ENCODE measurements at regions not wholly inside any gene's neighbourhood (a gene's known extent, or its start where the extent isn't known, plus 50 kb on each side); places are given as distances from the start of the nearest gene placed in this dataset.

DNA sequence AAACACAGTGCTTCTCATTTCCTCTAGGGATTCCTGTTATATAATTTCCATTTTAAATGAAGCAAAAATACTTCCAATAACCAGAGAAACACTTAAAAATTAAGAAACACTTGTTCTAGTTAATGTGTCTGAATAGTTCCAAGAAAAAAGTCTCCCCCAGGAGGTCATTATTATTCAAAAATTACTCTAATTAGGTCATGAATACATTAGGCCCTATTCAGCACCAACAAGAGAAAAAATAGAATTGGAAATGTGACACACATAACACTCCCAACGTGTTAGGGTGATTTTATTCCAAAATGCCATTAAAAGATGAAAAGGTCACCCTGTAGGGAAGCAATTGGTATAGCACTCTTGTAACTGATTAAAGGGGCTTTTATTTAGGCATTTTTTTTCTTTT lies 382.1 kb downstream of the TUSC7 start:
- no peak for DNase-seq

DNA sequence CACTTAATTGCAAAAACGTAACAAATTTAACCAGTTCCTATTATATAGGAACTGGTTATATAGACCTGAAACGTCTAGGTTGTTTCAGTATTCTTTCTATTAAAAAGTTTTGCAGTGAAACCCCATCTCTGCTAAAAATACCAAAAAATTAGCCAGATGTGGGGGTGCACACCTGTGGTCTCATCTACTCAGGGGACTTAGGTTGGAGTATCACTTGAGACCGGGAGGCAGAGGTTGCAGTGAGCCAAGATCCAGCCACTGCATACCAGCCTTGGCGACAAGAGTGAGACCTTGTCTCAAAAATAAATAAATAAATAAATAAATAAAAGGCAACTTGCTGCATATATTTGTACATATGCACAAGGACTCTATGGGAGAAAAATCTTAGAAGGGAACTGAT lies 387.0 kb downstream of the TUSC7 start:
- DNase-seq: no peak

DNA sequence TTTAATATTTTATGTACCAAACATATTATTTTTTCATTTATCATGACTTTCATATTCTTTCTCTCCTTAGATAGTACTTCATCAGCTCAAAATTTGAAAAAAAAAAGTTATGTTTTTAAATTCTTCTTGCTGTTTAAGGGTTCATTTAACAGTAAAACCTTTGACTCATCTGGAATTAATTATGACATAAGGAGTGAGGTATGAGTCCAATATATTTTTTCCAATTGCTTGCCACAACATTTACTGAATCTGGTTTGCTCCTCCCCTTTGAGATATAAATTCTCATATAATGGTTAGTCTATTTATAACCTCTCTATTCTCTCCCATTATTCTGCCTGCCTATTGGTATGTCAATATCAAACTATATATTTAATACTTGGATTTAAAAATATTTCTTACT lies 387.8 kb downstream of the TUSC7 start:
- DNase-seq: no peak

DNA sequence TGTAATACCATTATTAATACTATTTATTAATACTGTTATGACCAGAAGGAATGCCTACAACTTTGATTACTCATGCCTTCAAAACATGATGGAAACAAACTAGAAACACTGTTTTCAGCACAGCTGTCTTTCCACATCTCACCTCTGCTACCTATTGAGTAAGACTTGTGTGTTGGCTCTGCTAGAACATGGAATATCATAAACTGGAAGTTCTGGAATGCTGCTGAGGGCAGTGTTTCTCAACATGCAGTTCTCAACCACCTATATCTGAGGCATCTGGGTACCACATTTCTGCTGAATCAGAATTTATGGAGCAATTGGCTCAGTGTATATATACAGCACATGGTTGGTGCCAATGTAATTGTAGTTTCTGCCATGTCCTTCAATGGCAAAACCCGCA lies 392.1 kb downstream of the TUSC7 start:
- no peak for DNase-seq

DNA sequence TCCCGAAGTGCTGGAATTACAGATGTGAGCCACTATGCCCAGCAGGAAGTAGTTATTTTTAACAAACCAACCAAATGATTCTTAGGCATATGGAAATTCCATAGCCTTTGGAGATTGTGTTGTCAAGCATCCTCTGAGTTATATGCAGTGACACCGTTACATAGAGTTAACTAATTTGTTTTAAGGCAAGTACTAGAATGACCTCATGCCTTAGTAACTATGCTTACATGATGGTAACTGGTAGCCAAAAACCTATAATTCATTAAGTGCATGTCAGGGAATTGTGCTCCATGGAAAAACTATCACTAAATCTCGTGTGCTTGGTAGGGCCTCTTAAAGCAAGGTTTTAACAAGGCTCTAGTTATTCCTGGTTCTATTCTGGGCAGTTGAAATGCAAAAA lies 392.8 kb downstream of the TUSC7 start:
- DNase-seq: no peak

DNA sequence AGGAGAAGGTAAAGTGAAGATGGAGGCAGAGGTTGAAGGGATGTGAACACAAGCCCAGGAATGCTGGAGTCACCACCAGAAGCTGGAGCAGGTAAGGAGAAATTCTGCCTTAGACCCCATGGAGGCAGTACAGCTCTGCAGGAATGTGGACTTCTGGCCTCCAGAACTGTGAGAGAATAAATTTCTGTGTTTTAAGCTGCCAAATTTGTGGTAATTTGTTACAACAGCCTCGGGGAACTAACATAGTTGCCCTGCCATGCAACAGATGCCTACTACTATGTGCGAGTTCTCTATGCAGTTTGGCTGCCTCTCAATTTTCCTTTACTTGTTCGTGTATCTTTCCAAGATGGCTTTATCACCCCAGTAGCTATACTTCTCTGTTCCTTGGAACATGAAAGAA lies 394.1 kb downstream of the TUSC7 start:
- no peak for DNase-seq

DNA sequence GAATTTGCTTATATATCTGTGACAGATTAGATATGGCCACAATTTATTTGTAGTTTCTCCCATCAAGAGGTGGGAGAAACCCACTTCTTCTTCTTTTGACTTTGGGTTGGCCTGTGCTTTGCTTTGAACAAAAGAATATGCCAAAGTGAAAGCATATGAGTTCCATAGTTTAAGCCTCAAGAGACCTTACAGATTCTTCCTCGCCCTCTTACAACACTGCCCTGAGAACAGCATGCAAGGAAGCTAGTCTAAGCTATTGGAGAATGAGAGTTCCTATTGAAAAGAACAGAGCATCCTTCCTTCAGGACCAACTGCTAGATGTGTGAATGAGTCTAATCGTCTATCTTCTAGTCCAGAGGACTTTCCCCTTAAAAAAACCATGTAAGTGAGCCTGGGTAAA lies 394.8 kb downstream of the TUSC7 start:
- DNase-seq: no peak

DNA sequence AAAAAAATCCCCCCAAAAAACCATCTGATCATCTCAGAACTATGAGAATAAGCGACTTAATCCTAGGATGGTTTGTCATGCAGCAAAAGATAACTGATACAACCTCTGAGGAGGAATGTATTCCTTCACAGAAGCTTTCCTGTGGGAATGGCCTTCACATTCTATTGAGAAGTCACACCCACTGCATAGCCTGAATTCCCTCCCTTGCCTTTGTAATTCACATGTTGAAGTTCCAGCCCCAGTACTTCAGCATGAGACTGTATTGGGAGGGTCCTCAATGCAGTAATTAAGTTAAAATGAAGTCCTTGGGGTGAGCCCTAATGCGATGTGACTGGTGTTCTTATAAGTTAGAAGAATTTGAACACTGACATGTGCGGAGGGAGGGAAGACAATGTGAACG lies 395.2 kb downstream of the TUSC7 start:
- no peak for DNase-seq

DNA sequence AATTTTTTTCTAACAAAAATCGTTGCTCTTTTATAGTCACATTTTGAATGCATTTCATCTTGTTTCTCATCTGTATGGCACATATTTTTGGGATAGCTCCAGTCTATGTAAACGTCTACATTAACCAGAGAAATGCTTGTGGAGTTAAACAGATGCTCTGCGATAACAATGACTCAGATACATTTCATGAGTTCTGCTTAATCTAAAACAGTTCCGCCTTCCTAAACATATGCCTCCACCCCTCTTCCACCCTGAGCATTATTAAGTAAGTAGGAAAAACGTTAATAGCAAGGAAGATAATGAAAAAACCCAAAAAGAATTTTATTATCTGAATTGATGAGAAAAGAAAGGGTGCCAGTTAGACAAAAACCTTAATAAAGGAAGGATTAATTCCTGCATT lies 396.1 kb downstream of the TUSC7 start:
- no peak for DNase-seq

DNA sequence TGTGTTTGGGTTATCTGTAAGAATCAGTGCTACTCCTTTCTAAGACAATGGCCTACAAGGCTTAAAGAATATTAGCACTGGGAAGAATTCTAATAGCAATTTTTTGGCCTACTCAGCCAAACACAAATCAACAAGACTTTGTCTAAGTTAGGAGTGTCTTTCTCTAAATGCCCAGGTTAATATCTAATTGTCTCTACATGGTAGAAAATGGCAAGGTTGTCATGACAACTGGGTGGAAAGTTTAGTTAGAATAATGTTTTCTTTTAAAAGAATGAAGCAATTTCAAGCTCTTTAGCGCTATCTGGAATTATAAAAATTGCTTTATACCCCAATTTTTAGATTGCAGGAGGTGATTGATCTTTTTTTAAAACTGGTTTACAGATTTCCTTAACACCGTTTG lies 396.8 kb downstream of the TUSC7 start:
- DNase-seq: no peak

DNA sequence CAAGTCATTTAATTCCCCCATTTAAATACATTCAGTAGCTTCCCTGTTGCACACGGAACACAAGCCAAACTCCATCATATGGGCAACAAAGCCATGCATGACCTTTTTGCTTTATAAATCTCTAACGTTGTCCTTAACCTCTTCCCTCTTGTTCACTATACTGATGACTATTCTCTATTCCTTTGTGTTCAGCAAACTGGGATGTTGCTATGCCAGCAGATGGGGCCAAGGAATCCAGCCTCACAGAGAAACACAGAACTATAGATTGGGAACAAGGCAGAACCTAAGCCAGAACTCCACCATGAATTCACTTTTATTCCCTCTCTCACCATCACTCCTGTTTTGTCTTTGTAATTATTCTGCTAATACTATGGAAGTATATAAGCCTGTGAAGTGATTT lies 398.4 kb downstream of the TUSC7 start:
- no peak for DNase-seq

DNA sequence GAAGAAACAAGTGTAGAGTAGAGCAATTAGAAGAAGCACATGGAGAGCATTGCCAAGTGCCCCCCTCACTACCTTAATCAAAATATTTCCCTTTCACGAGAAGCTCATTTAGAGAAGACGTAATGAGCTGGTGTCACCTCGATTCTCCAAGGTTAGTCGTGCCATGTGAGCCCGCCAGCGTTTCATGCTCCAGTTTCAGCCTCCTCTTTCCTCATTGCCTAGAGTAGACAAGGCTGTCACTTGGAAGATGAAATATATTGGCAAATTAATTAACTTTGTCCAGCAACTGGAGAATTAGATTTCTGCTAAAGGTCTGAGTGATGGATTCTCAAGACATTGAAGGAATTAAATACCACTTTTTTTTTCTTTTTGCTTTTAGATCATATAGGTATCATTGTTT lies 399.6 kb downstream of the TUSC7 start:
- DNase-seq: no peak

DNA sequence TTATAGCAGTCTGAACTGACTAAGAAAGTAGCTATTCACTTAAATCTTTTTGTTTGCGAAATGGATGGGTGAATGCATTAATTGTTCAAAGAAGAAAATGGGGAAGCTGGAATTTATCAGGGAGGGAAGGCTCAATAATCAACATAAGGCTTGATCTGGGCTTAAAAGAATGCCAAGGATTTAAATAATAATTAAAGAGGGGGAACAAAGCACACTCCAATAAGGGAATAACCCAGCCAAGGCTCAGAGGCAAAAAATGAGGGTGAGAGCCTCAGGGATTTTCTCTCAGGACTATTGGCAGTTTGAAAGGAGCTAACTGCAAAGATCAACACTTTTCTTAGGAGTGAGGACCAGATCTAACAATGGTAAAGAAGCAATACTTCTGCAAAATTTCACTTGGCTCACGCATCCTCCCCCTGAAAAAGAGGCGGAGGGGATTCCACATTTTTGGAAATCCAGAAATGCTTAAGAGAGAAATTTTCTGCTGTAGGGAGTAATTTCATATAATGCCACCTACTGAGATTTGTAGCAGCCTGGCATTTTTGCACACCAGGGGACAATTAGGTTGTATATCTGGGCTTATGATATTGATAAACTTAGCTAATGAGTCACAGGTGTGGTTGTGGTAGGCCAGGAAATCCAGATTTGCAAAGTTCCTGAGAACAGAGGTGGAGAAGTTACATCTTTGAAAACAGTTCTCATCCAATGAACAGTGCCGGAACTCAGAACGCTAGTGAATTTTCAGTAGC lies 405.1 kb downstream of the TUSC7 start:
- DNase-seq: no peak

DNA sequence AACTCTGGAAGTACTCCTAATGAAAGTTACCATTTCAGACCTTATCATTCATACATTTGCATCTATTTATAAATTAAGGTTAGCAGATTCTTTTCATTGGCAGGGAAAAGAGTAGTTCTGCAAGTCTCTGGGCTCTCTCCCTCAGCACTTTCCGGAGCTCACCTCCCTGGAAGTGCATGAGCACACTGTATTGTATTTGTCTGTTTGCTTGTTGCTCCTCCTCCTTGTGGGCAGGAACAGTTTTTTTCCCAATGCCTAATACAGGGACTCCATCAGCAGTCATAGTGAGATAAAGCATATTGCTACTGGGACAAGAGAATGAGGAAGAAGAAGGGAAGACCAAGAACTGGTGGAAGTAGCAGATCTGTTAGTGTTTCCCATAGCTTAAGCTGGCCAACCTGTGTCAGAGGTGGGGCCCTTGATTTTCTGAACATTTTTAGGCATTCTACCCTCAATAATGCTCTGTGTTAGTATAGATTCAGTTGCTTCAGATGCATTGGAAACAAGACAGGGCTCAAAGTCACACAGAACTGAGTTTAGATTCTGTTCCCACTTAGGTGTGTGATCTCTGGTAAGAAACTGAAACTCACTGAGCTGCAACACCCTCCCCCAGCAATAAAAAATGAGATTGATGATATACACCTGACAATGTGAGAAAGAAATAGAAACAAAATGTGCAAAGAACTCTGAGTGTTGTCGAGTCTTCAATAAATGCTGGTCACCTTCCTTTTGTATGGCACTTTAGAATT lies 407.8 kb downstream of the TUSC7 start:
- no peak for DNase-seq

DNA sequence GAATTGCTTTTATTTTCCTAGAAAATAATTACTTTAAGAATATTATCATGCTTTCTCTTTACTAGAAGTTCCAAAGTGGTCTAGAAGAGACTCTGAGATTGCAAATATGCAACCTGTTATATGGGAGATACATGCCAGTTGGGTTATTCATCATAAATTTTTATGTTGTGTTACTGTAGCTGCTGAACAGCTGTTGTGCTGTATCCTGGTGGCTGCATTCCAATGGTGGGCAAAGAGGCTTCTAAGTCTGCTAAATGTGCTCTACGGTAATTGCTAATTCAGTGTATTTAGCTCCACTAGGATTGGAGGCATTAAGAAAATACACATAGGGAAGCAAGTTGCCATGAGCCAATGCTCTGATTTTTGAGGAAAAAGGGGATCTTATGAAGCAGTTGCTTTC lies 409.0 kb downstream of the TUSC7 start:
- no peak for DNase-seq

DNA sequence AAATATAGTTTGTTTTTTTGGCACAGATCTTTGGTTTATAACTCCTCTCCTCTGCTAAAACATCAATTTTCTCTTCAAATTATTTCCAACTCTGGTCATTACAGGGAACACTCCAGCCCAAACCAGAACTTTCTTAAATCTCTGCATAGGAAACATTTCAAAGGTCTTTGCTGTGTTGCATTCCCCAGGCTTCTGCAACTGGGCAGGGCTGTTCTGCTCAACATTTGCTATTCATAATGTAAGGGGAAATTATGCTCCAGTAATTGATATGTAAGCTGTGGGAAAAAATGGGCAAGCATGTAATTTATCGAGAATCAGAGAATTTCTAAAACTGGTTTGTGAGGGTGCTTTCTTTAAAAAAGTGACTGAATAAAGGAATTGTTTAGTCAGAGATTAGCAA lies 410.4 kb downstream of the TUSC7 start:
- DNase-seq: no peak

DNA sequence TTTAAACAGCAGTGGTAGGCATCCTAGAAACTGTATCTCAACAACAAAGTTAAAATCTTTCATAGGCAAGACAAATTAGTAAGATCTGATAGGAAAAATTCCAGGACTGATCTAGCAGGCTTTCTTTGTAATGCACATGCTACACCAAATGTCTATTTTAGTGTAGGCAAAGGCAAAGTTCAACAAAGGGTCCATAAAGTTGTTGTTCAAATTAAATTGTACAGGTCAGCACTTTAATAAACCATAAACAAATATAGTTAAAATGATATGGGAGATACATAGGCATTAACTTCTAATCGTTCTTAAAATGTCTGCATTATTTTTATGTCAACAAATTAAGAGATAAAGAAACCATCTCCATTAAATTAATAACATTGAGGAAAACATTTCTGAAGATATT lies 413.0 kb downstream of the TUSC7 start:
- DNase-seq: no peak

DNA sequence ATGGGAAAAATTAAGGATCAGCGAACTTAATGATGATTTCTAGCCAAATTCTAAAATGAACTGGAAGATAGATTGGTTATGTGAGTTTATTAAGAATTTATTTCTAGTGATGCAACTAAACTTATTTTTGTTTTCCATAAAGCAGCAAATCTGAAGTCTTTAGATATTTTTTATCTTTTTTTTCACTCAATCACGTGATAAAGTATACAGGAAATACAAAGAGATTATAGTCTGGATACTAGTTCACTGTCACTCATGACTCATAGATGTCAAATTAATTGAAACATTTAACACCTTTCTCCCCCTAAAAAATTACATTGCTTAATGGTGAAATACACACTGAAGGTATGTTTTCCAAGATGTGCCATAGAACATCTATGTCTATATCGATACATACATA lies 416.9 kb downstream of the TUSC7 start:
- no peak for DNase-seq

DNA sequence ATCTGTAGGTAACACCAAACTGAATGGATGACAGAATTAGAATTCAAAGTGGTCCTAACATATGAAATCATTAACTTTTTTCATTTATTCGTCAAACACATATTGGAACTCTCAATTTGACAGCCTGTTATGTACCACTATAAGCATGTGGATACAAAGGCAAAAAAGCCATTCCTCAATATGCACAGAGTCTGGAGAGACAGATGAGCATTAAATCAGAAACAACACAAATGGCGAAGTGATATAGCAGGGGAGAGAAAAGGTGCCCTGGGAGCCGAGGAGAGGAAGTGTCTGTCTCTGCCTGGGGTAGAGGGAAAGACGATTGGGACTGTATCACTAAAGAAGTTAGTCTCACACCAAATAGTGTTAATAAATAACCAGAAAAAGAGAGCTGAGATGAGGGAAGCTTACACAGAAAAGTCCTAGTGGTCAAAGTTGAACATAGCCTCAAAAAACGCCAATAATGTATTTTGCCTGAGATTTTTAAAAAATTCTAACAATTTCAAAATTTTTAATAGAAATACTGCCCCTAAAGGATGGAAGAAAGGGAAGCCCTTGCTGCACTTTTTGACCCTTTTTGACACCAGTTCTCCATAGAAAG lies 417.5 kb downstream of the TUSC7 start:
- no peak for DNase-seq

DNA sequence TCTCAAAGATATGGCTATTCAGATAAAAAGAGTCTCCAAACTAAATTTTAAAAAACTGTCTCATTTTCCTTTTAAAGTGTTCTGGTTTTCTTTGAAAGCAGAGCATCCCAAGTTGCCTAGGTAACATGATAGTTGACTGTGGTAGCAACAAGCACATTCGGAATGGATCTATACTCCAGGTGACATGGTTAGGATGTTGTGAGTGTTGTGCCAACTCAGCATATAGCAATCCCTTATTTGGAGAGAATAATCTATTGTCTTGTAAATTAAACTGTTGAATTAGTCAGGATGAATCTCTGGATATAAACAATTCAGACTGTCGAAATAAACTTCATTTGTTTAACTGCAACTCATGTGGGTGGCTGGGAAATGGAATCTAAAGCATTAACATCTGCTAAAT lies 418.6 kb downstream of the TUSC7 start:
- no peak for DNase-seq

DNA sequence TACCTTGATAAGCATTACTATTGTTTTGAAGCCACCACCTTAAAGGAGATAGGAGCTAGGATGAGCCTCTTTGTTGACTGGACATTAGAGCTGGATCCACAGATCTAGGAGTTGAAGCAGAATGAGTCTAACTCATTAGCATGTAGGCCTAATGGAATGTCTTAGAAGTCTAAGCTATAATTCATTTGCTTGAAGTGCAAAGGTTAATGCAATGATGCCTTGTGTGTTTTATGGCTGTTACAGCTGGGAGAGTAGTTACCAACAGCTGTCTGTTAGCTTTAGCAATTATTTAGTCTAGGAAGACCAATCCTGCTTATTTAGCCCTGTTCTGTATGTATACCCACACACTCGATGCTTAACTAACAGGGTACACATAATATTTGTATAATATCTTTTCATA lies 419.3 kb downstream of the TUSC7 start:
- DNase-seq: no peak

DNA sequence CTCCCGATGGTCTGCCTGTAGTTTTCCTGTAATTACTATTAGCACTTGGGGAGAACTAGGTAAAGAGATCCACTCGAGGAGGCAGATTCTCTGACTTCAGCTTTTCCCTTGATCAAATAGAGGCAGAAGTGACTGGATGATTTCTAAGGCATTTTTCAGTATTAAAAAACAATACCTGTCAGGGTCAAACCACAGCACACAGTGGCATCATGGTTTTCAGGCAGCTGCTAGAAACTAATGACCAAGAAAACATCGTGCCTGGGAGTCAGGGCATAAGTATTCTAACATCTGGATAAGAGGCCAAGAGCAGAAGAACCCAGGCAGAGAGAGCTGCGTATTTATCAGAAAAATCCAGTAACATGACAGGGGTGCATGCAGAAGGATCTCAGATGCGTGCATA lies 419.9 kb downstream of the TUSC7 start:
- no peak for DNase-seq

DNA sequence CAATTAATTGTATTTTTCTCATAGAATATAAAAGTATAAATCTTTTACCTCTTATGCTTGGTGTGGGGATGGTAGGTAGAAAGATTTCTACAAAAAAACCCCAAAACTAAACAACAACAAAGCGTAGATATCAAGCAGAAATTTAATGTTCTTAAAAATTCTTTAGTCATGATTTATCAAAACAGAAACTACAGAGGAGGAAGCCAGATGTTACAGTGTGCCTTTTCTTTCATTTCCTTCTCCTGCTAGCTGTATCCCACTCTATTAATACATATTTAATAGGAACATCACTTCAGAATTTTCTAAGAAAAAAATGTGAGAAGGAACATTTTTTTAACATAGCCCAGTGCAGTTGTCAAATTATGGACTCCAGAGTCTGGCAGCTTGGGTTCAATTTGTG lies 420.6 kb downstream of the TUSC7 start:
- no peak for DNase-seq

DNA sequence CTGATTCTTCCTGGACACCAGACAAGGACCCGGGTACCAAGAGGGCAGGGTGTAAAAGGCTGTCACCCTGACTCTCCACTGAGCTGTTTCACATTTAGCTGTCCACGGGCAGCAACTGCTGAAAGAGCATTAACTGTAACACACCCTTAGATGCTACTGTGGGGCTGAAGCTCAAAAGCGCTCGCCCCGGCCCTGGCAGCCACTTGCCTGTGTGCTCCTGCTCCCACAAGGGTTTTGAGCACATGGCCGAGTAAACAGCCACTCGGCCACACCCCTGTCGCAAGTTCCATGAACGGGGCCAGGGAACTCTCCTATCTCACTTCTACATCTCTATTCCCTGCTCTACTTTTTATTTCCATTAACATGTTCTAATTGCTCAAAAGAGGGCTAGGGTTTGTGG lies 421.7 kb downstream of the TUSC7 start:
- no peak for DNase-seq

DNA sequence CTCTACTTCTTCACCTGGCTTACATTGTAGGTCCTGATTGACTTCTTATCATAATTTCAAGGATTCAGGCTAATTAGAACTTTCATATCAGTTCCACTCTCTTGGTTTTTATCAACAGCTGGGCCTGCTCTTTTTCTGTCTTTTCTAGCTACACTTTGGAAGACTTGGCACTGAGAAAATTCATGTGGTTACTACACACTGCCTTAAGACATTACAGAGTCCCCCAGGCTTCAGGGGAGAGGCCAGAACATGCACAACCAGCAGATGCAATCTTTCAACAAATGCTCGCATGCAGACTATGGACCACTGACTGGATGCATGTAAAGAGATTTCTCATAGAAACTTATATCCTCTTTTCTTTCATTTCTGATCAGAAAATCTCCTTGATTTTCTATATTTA lies 423.5 kb downstream of the TUSC7 start:
- no peak for DNase-seq
